HCT116 (cell line): ENCODE measurements at regions not wholly inside any gene's neighbourhood (a gene's known extent, or its start where the extent isn't known, plus 50 kb on each side); places are given as distances from the start of the nearest gene placed in this dataset.

Experiments
- EZH2 ChIP-seq: fragments of 200-600 bp; sonication (generic); IDR thresholded peaks from 2 replicates; pipeline ENCODE4 v1.6.1; 2017; ENCODE audit warnings: antibody characterized with exemption, mixed run types
- JUND ChIP-seq: IDR thresholded peaks from 2 replicates; pipeline ENCODE4 v1.6.1; 2012
- REST ChIP-seq: IDR thresholded peaks from 2 replicates; pipeline ENCODE4 v1.6.1; 2012; ENCODE audit warnings: low read depth
- SRF ChIP-seq: IDR thresholded peaks from 2 replicates; pipeline ENCODE4 v1.6.1; 2012; ENCODE audit warnings: low read depth
- ZFX ChIP-seq: fragments of 450-650 bp; IDR thresholded peaks from 2 replicates; pipeline ENCODE4 v1.6.1; 2017
- TF ChIP-seq, protein P1 (sequence below), 3 experiments: fragments of 200-600 bp in 1 of 3; sonication (generic) in 1 of 3; IDR thresholded peaks in 2 of 3; conservative IDR thresholded peaks in 1 of 3; 2 replicates each; pipeline ENCODE4 v1.5.1; 2012 to 2017; ENCODE audit warnings: low read depth in 2 of 3, low read length in 2 of 3, antibody characterized with exemption in 1 of 3, borderline replicate concordance in 1 of 3, control low read depth in 1 of 3, mild to moderate bottlenecking in 1 of 3, mixed read lengths in 1 of 3, mixed run types in 1 of 3, moderate library complexity in 1 of 3; ENCODE audit not compliant: insufficient read depth in 1 of 3

DNA sequence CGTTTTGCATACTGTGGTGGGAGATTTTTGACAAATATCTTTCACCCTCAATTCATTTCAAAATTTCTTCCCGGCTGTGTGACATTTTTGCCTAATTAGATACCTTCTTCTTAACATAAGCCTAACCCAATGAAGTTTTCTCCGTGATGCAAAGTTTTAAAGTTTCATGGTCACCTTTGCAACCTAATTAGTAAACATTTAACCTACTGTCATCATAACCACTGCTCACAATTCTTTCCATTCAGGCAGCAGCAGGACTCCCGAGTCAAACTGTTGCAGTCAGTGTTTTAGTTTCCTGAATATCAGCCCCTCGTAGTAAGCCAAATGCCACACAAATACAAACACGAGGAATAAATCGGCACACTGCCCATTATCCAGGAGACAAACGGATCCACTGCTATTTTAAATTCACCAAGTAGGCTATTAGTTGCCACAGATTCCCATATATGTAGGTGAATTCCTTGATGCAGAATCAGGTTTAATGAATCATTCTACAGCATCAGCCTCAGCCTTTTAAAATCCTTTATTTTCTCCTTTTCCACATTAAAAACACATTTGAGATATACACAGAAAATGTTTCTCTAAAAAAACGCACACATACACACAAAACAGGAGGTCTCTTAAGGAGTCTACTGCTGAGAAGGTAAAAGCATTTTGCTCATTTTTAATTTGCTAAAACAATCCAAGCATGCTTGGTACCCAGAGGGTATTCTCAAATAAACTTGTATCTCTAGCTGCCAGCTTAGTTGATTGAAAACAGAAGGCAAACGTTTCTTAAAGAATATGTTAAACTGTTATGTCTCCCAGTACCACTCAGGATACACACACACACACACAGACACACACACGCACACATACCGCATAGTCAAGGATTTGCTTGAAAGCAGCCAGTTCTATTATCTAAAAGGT lies 106.5 kb upstream of the KCTD1 start (continued):
- TF ChIP-seq REST (no peak), JUND (no peak), SRF (no peak), ZFX (no peak), EZH2 (no peak)
- TF ChIP-seq, protein P1, sequence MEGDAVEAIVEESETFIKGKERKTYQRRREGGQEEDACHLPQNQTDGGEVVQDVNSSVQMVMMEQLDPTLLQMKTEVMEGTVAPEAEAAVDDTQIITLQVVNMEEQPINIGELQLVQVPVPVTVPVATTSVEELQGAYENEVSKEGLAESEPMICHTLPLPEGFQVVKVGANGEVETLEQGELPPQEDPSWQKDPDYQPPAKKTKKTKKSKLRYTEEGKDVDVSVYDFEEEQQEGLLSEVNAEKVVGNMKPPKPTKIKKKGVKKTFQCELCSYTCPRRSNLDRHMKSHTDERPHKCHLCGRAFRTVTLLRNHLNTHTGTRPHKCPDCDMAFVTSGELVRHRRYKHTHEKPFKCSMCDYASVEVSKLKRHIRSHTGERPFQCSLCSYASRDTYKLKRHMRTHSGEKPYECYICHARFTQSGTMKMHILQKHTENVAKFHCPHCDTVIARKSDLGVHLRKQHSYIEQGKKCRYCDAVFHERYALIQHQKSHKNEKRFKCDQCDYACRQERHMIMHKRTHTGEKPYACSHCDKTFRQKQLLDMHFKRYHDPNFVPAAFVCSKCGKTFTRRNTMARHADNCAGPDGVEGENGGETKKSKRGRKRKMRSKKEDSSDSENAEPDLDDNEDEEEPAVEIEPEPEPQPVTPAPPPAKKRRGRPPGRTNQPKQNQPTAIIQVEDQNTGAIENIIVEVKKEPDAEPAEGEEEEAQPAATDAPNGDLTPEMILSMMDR (IDR thresholded peaks at IDR 0.05 in 2 of 3, conservative IDR thresholded peaks at IDR 0.05 in 1 of 3; ENCODE audit: borderline replicate concordance in 1 of 3, insufficient read depth in 1 of 3, low read depth in 2 of 3, low read length in 2 of 3), result no peak
